Urinary bladder (tissue), 3 donors: ENCODE measurements at regions not wholly inside any gene's neighbourhood (a gene's known extent, or its start where the extent isn't known, plus 50 kb on each side); places are given as distances from the start of the nearest gene placed in this dataset.
A peak's percentile ranks its signal among the peaks of the same experiment; 100 is the strongest.

Experiments used
- DNase-seq: peaks from one replicate; pipeline ENCODE4 v3.0.0-alpha.2; 2015; ENCODE audit errors: extremely low spot score
- H3K27ac ChIP-seq: one replicate; pipeline ENCODE4 v1.5.1; 2013; ENCODE audit warnings: low read depth, mild to moderate bottlenecking, moderate library complexity
- H3K36me3 ChIP-seq: one replicate; pipeline ENCODE4 v1.6.1; 2013; ENCODE audit warnings: mild to moderate bottlenecking, moderate library complexity; ENCODE audit not compliant: insufficient read depth
- H3K4me1 ChIP-seq: one replicate; pipeline ENCODE4 v1.6.1; 2013; ENCODE audit warnings: mild to moderate bottlenecking, moderate library complexity; ENCODE audit not compliant: insufficient read depth
- H3K4me3 ChIP-seq: one replicate; pipeline ENCODE4 v1.5.1; 2013; ENCODE audit warnings: low read depth, low read length
- WGBS: extraction: QIAGEN DNeasy Blood & Tissue Kit; methylation state at CpG from one replicate; pipeline ENCODE4 v1.1.7; 2013; 5-methylcytosine and 5-hydroxymethylcytosine counted together
- donor health status: healthy with polysubstance abuse.
- donor health status: healthy.

DNA sequence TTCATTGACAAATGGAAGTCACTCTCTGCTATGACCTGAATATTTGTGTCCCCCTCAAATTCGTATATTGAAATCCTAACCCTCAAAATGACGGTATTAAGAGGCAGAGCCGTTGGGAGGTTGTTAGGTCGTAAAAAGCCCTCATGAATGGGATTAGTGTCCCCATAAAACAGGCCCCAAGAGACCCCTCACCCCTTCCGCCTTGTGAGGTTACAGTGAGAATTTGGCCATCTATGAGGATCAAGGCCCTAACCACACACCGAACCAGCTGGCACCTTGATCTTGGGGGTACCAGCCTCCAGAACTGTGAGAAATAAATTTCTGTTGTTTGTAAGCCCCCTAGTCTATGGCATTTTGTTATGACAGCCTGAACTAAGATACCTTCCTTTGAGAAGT, 52.5 kb upstream of the SLC22A16 start:
- no peak for DNase-seq
- Histone ChIP-seq H3K27ac (no peak overlapping the region), H3K36me3 (no peaks in the 10 kb centered on the region), H3K4me1 (no peaks in the 10 kb centered on the region), H3K4me3 (no peak overlapping the region)
- WGBS, result 85% methylated on average over 6 of the region's 6 CpGs

DNA sequence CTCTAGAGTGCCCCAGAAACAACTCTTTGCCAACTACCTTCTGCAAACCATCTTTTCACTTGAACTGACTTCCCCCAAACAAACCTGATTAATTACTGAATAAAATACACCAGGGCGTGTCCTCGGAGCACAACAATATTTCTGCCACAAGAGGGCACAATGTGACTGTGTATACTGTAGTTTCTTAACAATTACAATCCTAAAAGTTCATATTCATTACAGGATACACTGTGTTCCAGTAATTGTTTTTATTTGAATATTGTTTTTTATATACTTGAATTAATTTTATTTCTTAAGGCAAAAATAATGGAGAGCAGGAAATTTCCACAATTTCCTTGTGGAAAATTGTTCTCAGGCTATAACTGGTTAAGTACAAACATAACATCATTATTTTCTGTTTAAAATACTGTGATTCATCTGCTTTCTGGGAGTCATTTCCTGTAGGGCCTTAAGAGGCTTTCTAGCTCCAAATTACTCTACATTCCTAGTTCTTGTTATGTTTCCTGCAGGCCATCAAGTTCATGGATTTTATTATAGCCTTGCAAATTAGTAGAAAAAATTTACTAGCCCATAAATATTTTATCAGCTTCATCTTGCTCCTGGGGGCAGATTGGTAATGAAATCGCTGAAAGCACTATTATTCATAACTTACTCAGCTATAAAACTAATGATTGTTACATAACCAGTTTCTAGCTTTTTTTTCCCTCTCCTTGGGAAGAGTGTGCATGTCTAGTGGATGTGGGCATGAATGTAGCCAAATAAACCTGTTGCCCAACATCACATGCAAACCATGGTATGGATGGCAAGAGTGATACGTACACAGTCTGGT, 51.9 kb upstream of the SLC22A16 start:
- peak; percentile 72 for DNase-seq
- H3K4me3 ChIP-seq, result no peak overlapping the region
- H3K27ac ChIP-seq, result no peak overlapping the region
- 22% methylated on average over 4 of the region's 4 CpGs for WGBS
- H3K36me3 ChIP-seq, result no peaks in the 10 kb centered on the region
- no peaks in the 10 kb centered on the region for H3K4me1 ChIP-seq

DNA sequence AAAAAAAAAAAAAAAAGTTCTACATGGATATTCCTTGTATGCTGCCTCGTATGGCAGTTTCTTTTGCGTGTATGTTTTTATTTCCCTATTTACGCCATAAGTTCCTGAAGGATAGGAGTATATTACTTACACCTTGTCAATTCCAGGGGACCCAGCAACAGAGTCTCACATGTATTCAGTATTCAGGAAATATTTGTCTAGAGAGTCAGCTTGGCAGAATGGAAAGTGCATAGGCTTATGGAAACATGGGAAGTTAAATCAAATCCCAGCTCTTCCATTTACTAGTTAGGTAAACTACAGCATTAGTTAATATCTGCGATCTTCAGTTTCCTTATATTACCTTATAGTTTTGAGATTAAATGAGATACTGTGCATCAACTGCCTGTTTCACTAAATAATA, 51.1 kb upstream of the SLC22A16 start:
- Histone ChIP-seq H3K4me3 (no peak overlapping the region), H3K27ac (no peak overlapping the region), H3K4me1 (no peaks in the 10 kb centered on the region), H3K36me3 (no peaks in the 10 kb centered on the region)
- 78% methylated on average over 4 of the region's 4 CpGs for WGBS
- DNase-seq, result no peak

DNA sequence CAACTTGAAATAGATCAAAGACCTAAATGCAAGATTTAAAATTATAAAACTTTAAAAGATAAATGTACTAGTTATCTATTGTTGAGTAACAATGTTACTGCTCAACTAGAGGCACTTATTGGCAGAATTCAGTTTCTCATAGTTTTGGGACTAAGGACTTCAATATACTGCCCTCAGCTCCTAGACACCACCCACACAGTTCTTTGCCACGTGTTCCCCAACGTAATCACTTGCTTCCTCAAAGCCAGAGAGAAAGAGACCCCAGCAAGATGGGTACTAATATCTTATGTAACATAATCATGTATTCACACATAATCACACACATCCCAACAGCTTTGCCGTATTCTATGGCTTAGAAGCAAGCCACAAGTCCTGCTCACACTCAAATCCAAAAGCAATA, 50.3 kb upstream of the SLC22A16 start:
- H3K4me1 ChIP-seq, result no peaks in the 10 kb centered on the region
- H3K36me3 ChIP-seq, result no peaks in the 10 kb centered on the region
- H3K27ac ChIP-seq, result no peak overlapping the region
- H3K4me3 ChIP-seq, result no peak overlapping the region
- WGBS, result 73% methylated on average over 3 of the region's 3 CpGs
- DNase-seq, result no peak
